A549 (cell line): ENCODE measurements at regions not wholly inside any gene's neighbourhood (a gene's known extent, or its start where the extent isn't known, plus 50 kb on each side); places are given as distances from the start of the nearest gene placed in this dataset.

ENCODE experiments used
- ATAC-seq, 2 experiments: fragments of 200-7000 bp in 1 of 2; fragments of >200 bp in 1 of 2; cut with Nextera tagmentation in 1 of 2; cut with Tn5 transposase in 1 of 2; 3 replicates each; pipeline versions ENCODE4 v1.8.0 to v1.9.1; 2018 to 2020; ENCODE audit warnings: mild to moderate bottlenecking in 1 of 2, moderate library complexity in 1 of 2
- CTCF ChIA-PET: fragments of 300-600 bp; sonication (Branson Sonifier 250); formaldehyde crosslinking; extraction: SDS; loops from one replicate; lab custom pipeline; 2021; ENCODE audit warnings: antibody characterized with exemption, inconsistent platforms; lab: Yijun Ruan, JAX
- POLR2A ChIA-PET: fragments of 350-600 bp; formaldehyde crosslinking; extraction: SDS; loops from one replicate; lab custom pipeline; 2021; ENCODE audit warnings: antibody characterized with exemption, inconsistent platforms; lab: Yijun Ruan, JAX
- DNase-seq, 2 experiments: peaks; one replicate each; pipeline versions ENCODE4 v3.0.0 to v3.0.0-alpha.2; 2011 to 2016; ENCODE audit warnings: low read depth in 1 of 2, low spot score in 1 of 2
- FAIRE-seq: peaks from 2 replicates; lab custom pipeline; 2011; peaks lifted over from hg19 to GRCh38; lab: Jason Lieb, UNC
- H3K27ac ChIP-seq, 2 experiments: fragments of >200 bp; sonication (Bioruptor Twin); formaldehyde crosslinking; 3 replicates each; pipeline ENCODE4 v1.5.1; 2016 to 2017
- H3K4me1 ChIP-seq: fragments of >200 bp; sonication (Bioruptor Twin); formaldehyde crosslinking; 3 replicates; pipeline ENCODE4 v1.6.1; 2016
- H3K4me2 ChIP-seq: fragments of >200 bp; sonication (Bioruptor Twin); formaldehyde crosslinking; 3 replicates; pipeline ENCODE4 v1.6.1; 2016
- H3K4me3 ChIP-seq: fragments of >200 bp; sonication (Bioruptor Twin); formaldehyde crosslinking; 3 replicates; pipeline ENCODE4 v1.5.1; 2016
- H3K9me3 ChIP-seq: fragments of >200 bp; sonication (Bioruptor Twin); formaldehyde crosslinking; 3 replicates; pipeline ENCODE4 v1.6.1; 2016
- BCL3 ChIP-seq: fragments of >200 bp; sonication (Bioruptor Twin); formaldehyde crosslinking; IDR thresholded peaks from 3 replicates; pipeline ENCODE4 v1.6.1; 2016
- BHLHE40 ChIP-seq: IDR thresholded peaks from 2 replicates; pipeline ENCODE4 v1.6.1; 2012; ENCODE audit warnings: low read depth, low read length, inconsistent platforms
- CEBPB ChIP-seq, 2 experiments: fragments of >200 bp in 1 of 2; sonication (Bioruptor Twin) in 1 of 2; formaldehyde crosslinking in 1 of 2; IDR thresholded peaks; 2 replicates each; pipeline ENCODE4 v1.6.1; 2012 to 2016
- EHF ChIP-seq: fragments of 250-450 bp; sonication (Bioruptor Pico); IDR thresholded peaks from 2 replicates; pipeline ENCODE4 v1.5.0; 2020; ENCODE audit warnings: mild to moderate bottlenecking
- EHMT2 ChIP-seq: fragments of 200-600 bp; sonication (generic); IDR thresholded peaks from 2 replicates; pipeline ENCODE4 v1.6.1; 2016; ENCODE audit warnings: antibody characterized with exemption, low read depth, mild to moderate bottlenecking, moderate library complexity
- HDAC2 ChIP-seq: fragments of 200-600 bp; sonication (generic); IDR thresholded peaks from 2 replicates; pipeline ENCODE4 v1.6.1; 2016
- HMGXB4 ChIP-seq: fragments of 250-450 bp; sonication (Bioruptor Pico); IDR thresholded peaks from 2 replicates; pipeline ENCODE4 v1.5.0; 2021; ENCODE audit warnings: mild to moderate bottlenecking, moderate library complexity, borderline replicate concordance
- HOXA7 ChIP-seq: fragments of 250-450 bp; sonication (Bioruptor Pico); IDR thresholded peaks from 2 replicates; pipeline ENCODE4 v1.5.0; 2020; ENCODE audit warnings: mild to moderate bottlenecking, moderate library complexity
- JUN ChIP-seq, 2 experiments: fragments of >200 bp; sonication (Bioruptor Twin); formaldehyde crosslinking; IDR thresholded peaks; 2 replicates in 1 of 2; 3 replicates in 1 of 2; pipeline ENCODE4 v1.6.1; 2016 to 2017
- MAFK ChIP-seq: fragments of 450-650 bp; IDR thresholded peaks from 2 replicates; pipeline ENCODE4 v1.6.1; 2014; ENCODE audit not compliant: partially characterized antibody
- MAX ChIP-seq: IDR thresholded peaks from 2 replicates; pipeline ENCODE4 v1.6.1; 2012
- PBX3 ChIP-seq: IDR thresholded peaks from 2 replicates; pipeline ENCODE4 v1.6.1; 2012
- PHF8 ChIP-seq: fragments of 200-600 bp; sonication (generic); IDR thresholded peaks from 2 replicates; pipeline ENCODE4 v1.6.1; 2016; ENCODE audit warnings: low read depth, mild to moderate bottlenecking, antibody characterized with exemption, moderate library complexity, borderline replicate concordance
- RAD21 ChIP-seq, 2 experiments: fragments of >200 bp in 1 of 2; sonication (Bioruptor Twin) in 1 of 2; formaldehyde crosslinking in 1 of 2; IDR thresholded peaks in 1 of 2; conservative IDR thresholded peaks in 1 of 2; 2 replicates in 1 of 2; 3 replicates in 1 of 2; pipeline ENCODE4 v1.6.1; 2012 to 2018; ENCODE audit warnings: inconsistent platforms in 1 of 2
- RARB ChIP-seq: fragments of 250-450 bp; sonication (Bioruptor Pico); IDR thresholded peaks from 2 replicates; pipeline ENCODE4 v1.8.0; 2021; ENCODE audit warnings: mild to moderate bottlenecking, moderate library complexity
- RFX5 ChIP-seq: fragments of 450-650 bp; IDR thresholded peaks from 2 replicates; pipeline ENCODE4 v1.7.1; 2014; ENCODE audit warnings: antibody characterized with exemption, mild to moderate bottlenecking, moderate library complexity
- ZC3H11A ChIP-seq: fragments of 450-650 bp; IDR thresholded peaks from 2 replicates; pipeline ENCODE4 v1.6.1; 2014; ENCODE audit warnings: antibody characterized with exemption, mild to moderate bottlenecking
- ZNF302 ChIP-seq: fragments of 250-450 bp; sonication (Bioruptor Pico); IDR thresholded peaks from 2 replicates; pipeline ENCODE4 v1.9.0; 2021; ENCODE audit warnings: inconsistent platforms, mild to moderate bottlenecking, moderate library complexity
- WGBS: methylation state at CpG from one replicate; pipeline ENCODE4 v1.1.6; 2017; ENCODE audit errors: missing lambda C conversion rate; 5-methylcytosine and 5-hydroxymethylcytosine counted together

GRCh38 chr18:34094148-34094547, 130.6 kb downstream of the NOL4 start:
- Histone ChIP-seq H3K4me3 (no peak overlapping the region), H3K4me1 (no peaks in the 10 kb centered on the region), H3K27ac (no peak overlapping the region), H3K4me2 (no peak overlapping the region), H3K9me3 (no peaks in the 10 kb centered on the region)
- CTCF ChIA-PET = no interaction called here
- TF ChIP-seq BHLHE40 = no peak
- 33% methylated on average over 1 of the region's 1 CpG for WGBS
- FAIRE-seq (no peak), ATAC-seq (no peak), DNase-seq (no peak)
- POLR2A ChIA-PET = no interaction called here

- CTCF ChIA-PET = no interaction called here
- no peaks in the 10 kb centered on the region for H3K9me3 ChIP-seq
- FAIRE-seq (no peak), ATAC-seq (no peak), DNase-seq (no peak)
- H3K4me1 ChIP-seq = no peaks in the 10 kb centered on the region
- H3K4me3 ChIP-seq = no peak overlapping the region
- no peak overlapping the region for H3K4me2 ChIP-seq
- POLR2A ChIA-PET = no interaction called here
- whole genome bisulfite sequencing = 0% methylated on average over 1 of the region's 1 CpG
- TF ChIP-seq MAFK (peak; percentile 58), RFX5 (no peak), CEBPB (IDR thresholded peaks at IDR 0.05) (no peak)
- no peak overlapping the region for H3K27ac ChIP-seq
These were observed 131.9 kb downstream of the NOL4 start for GRCh38 chr18:34092796-34093195.

- WGBS = 0% methylated on average over 1 of the region's 1 CpG
- Histone ChIP-seq H3K9me3 (no peaks in the 10 kb centered on the region), H3K4me3 (no peak overlapping the region), H3K4me2 (no peak overlapping the region), H3K27ac (no peak overlapping the region), H3K4me1 (no peaks in the 10 kb centered on the region)
- ChIA-PET POLR2A (no interaction called here), CTCF (no interaction called here)
- DNase-seq (no peak), FAIRE-seq (no peak), ATAC-seq (no peak)
- no peak for TF ChIP-seq RAD21 (conservative IDR thresholded peaks at IDR 0.05 in 1 of 2, IDR thresholded peaks at IDR 0.05 in 1 of 2)
These were observed 138.3 kb downstream of the NOL4 start for GRCh38 chr18:34086370-34086769.

- TF ChIP-seq RAD21 (conservative IDR thresholded peaks at IDR 0.05 in 1 of 2, IDR thresholded peaks at IDR 0.05 in 1 of 2) = no peak
- no peak for TF ChIP-seq HOXA7 (CRISPR knock-in tag)
- no peak for TF ChIP-seq BCL3
- TF ChIP-seq HMGXB4 (CRISPR knock-in tag) = no peak
- no peak for TF ChIP-seq PBX3
- no peak for TF ChIP-seq EHF (CRISPR knock-in tag)
- DNase-seq (no peak), FAIRE-seq (no peak), ATAC-seq (no peak)
- WGBS = 2% methylated on average over 4 of the region's 4 CpGs
- Histone ChIP-seq H3K4me3 (no peak overlapping the region), H3K9me3 (no peaks in the 10 kb centered on the region), H3K4me2 (no peak overlapping the region), H3K27ac (no peak overlapping the region), H3K4me1 (no peaks in the 10 kb centered on the region)
- ChIA-PET POLR2A (no interaction called here), CTCF (no interaction called here)
These were observed 139.5 kb downstream of the NOL4 start for GRCh38 chr18:34085140-34085739.

GRCh38 chr18:34084635-34085034, 140.1 kb downstream of the NOL4 start:
- FAIRE-seq (no peak), ATAC-seq (no peak)
- H3K9me3 ChIP-seq = no peaks in the 10 kb centered on the region
- TF ChIP-seq ZNF302 (CRISPR knock-in tag) (no peak), EHMT2 (no peak), JUN (IDR thresholded peaks at IDR 0.05) (no peak), PHF8 (no peak), PBX3 (no peak), RARB (no peak), ZC3H11A (no peak), HDAC2 (no peak), MAX (no peak), BCL3 (no peak), HOXA7 (CRISPR knock-in tag) (no peak)

More at GRCh38 chr18:34084635-34085034, 140.1 kb downstream of the NOL4 start:
- WGBS = 4% methylated on average over 2 of the region's 2 CpGs
- Histone ChIP-seq H3K4me3 (no peak overlapping the region), H3K4me1 (no peaks in the 10 kb centered on the region), H3K27ac (no peak overlapping the region), H3K4me2 (no peak overlapping the region)
- no peak for DNase-seq
- POLR2A ChIA-PET = no interaction called here
- CTCF ChIA-PET = no interaction called here
